GM12878 (cell line): ENCODE measurements at regions not wholly inside any gene's neighbourhood (a gene's known extent, or its start where the extent isn't known, plus 50 kb on each side); places are given as distances from the start of the nearest gene placed in this dataset.

ENCODE experiments used
- CTCF ChIP-seq, 3 experiments: IDR thresholded peaks in 2 of 3; conservative IDR thresholded peaks in 1 of 3; 2 replicates each; pipeline ENCODE4 v1.5.1; 2011; ENCODE audit warnings: low read depth in 3 of 3, low read length in 3 of 3, mild to moderate bottlenecking in 3 of 3, control low read depth in 2 of 3, moderate library complexity in 2 of 3, inconsistent platforms in 1 of 3, mixed read lengths in 1 of 3; ENCODE audit not compliant: control insufficient read depth in 2 of 3, insufficient read depth in 1 of 3; ENCODE audit errors: extremely low read depth in 1 of 3
- E2F8 ChIP-seq: fragments of 450-650 bp; IDR thresholded peaks from 2 replicates; pipeline ENCODE4 v1.6.1; 2018; ENCODE audit warnings: mild to moderate bottlenecking, low read depth, moderate library complexity; ENCODE audit not compliant: partially characterized antibody
- EZH2 ChIP-seq: IDR thresholded peaks from 2 replicates; pipeline ENCODE4 v1.6.1; 2012; ENCODE audit warnings: low read depth, mild to moderate bottlenecking, control low read depth, inconsistent platforms, low read length, borderline replicate concordance; ENCODE audit not compliant: control insufficient read depth
- HDAC6 ChIP-seq: fragments of 200-600 bp; sonication (generic); IDR thresholded peaks from one replicate; pipeline ENCODE4 v1.8.0; 2017; ENCODE audit warnings: antibody characterized with exemption; ENCODE audit not compliant: unreplicated experiment
- JUNB ChIP-seq: IDR thresholded peaks from 2 replicates; pipeline ENCODE4 v1.6.1; 2016; ENCODE audit warnings: antibody characterized with exemption, mild to moderate bottlenecking
- NFYB ChIP-seq: IDR thresholded peaks from 2 replicates; pipeline ENCODE4 v1.6.1; 2011; ENCODE audit warnings: low read depth, mild to moderate bottlenecking, low read length, improper control_type of control experiment, moderate library complexity; ENCODE audit not compliant: insufficient read depth
- NR2C1 ChIP-seq: fragments of 450-650 bp; IDR thresholded peaks from 2 replicates; pipeline ENCODE4 v1.6.1; 2017; ENCODE audit warnings: antibody characterized with exemption, mild to moderate bottlenecking, moderate library complexity
- NR2F1 ChIP-seq: fragments of 450-650 bp; conservative IDR thresholded peaks from 2 replicates; pipeline ENCODE4 v1.6.1; 2017; ENCODE audit warnings: mild to moderate bottlenecking
- POLR2A ChIP-seq: IDR thresholded peaks from 2 replicates; pipeline ENCODE4 v1.6.1; 2011; ENCODE audit warnings: low read depth, mild to moderate bottlenecking, low read length
- POLR2AphosphoS2 ChIP-seq: IDR thresholded peaks from 2 replicates; pipeline ENCODE4 v1.6.1; 2011; ENCODE audit warnings: low read depth, mild to moderate bottlenecking, low read length, improper control_type of control experiment, moderate library complexity
- POLR2AphosphoS5 ChIP-seq: IDR thresholded peaks from 2 replicates; pipeline ENCODE4 v1.6.1; 2011; ENCODE audit warnings: mild to moderate bottlenecking, low read length, inconsistent platforms
- SUZ12 ChIP-seq: fragments of 200-600 bp; sonication (generic); IDR thresholded peaks from one replicate; pipeline ENCODE4 v1.6.1; 2018; ENCODE audit warnings: antibody characterized with exemption, mild to moderate bottlenecking; ENCODE audit not compliant: unreplicated experiment
- TF ChIP-seq, protein P1 (sequence below): fragments of 450-650 bp; IDR thresholded peaks from 2 replicates; pipeline ENCODE4 v1.6.1; 2017; ENCODE audit warnings: mild to moderate bottlenecking, moderate library complexity

DNA sequence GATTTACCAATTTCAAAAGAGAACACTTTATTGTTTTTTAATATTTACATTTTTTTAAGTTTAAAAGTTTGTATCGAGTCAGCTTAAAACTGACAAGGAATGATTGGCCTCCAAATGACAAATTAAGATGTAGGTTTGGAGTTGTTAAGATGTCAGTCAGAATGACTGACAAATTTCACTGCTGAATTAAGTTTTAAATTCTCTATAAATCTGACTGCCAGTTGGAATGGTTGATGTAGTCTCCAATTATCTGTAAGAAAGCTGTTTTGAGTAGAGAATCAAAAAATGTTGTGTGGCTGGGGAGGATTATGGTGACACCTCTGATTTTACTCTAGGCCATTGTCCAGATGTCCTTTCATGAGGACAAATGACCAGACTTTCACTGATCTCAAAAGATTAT is 165.3 kb upstream of the CDH20 start:
- TF ChIP-seq NR2C1 (no peak), CTCF (IDR thresholded peaks at IDR 0.05 in 2 of 3, conservative IDR thresholded peaks at IDR 0.05 in 1 of 3; ENCODE audit: control insufficient read depth in 2 of 3, extremely low read depth in 1 of 3, insufficient read depth in 1 of 3, low read depth in 3 of 3, low read length in 3 of 3) (no peak), POLR2AphosphoS5 (no peak), POLR2AphosphoS2 (no peak), POLR2A (no peak), EZH2 (no peak), NFYB (no peak), HDAC6 (no peak), NR2F1 (no peak), SUZ12 (no peak), E2F8 (no peak), JUNB (no peak)
- TF ChIP-seq, protein P1, sequence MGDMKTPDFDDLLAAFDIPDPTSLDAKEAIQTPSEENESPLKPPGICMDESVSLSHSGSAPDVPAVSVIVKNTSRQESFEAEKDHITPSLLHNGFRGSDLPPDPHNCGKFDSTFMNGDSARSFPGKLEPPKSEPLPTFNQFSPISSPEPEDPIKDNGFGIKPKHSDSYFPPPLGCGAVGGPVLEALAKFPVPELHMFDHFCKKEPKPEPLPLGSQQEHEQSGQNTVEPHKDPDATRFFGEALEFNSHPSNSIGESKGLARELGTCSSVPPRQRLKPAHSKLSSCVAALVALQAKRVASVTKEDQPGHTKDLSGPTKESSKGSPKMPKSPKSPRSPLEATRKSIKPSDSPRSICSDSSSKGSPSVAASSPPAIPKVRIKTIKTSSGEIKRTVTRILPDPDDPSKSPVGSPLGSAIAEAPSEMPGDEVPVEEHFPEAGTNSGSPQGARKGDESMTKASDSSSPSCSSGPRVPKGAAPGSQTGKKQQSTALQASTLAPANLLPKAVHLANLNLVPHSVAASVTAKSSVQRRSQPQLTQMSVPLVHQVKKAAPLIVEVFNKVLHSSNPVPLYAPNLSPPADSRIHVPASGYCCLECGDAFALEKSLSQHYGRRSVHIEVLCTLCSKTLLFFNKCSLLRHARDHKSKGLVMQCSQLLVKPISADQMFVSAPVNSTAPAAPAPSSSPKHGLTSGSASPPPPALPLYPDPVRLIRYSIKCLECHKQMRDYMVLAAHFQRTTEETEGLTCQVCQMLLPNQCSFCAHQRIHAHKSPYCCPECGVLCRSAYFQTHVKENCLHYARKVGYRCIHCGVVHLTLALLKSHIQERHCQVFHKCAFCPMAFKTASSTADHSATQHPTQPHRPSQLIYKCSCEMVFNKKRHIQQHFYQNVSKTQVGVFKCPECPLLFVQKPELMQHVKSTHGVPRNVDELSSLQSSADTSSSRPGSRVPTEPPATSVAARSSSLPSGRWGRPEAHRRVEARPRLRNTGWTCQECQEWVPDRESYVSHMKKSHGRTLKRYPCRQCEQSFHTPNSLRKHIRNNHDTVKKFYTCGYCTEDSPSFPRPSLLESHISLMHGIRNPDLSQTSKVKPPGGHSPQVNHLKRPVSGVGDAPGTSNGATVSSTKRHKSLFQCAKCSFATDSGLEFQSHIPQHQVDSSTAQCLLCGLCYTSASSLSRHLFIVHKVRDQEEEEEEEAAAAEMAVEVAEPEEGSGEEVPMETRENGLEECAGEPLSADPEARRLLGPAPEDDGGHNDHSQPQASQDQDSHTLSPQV: no peak
